BJ (cell line): ENCODE measurements at regions not wholly inside any gene's neighbourhood (a gene's known extent, or its start where the extent isn't known, plus 50 kb on each side); places are given as distances from the start of the nearest gene placed in this dataset.

Experiments used
- CTCF ChIA-PET: fragments of 350-600 bp; formaldehyde crosslinking; extraction: SDS; loops from one replicate; lab custom pipeline; 2021; ENCODE audit warnings: antibody characterized with exemption, inconsistent platforms; lab: Yijun Ruan, JAX
- POLR2A ChIA-PET: fragments of 300-600 bp; sonication (Branson Sonifier 250); formaldehyde crosslinking; extraction: SDS; loops from one replicate; lab custom pipeline; 2021; ENCODE audit warnings: antibody characterized with exemption; lab: Charles Lee
- DNase-seq: peaks from one replicate; pipeline ENCODE4 v3.0.0-alpha.2; 2011; ENCODE audit warnings: low read depth
- H3K27me3 ChIP-seq: 2 replicates; pipeline ENCODE4 v1.6.0; 2011; ENCODE audit warnings: low read length; ENCODE audit not compliant: control insufficient read depth, insufficient read depth
- H3K36me3 ChIP-seq: 2 replicates; pipeline ENCODE4 v1.5.1; 2011; ENCODE audit warnings: low read length; ENCODE audit not compliant: control insufficient read depth, insufficient read depth
- H3K4me3 ChIP-seq: 2 replicates; pipeline ENCODE4 v1.5.1; 2011; ENCODE audit warnings: low read depth, mild to moderate bottlenecking, control low read depth, low read length
- TF ChIP-seq, protein P1 (sequence below): IDR thresholded peaks from 2 replicates; pipeline ENCODE4 v1.5.1; 2011; ENCODE audit warnings: low read depth, mild to moderate bottlenecking, control low read depth, inconsistent platforms, low read length, moderate library complexity; ENCODE audit not compliant: insufficient read depth

DNA sequence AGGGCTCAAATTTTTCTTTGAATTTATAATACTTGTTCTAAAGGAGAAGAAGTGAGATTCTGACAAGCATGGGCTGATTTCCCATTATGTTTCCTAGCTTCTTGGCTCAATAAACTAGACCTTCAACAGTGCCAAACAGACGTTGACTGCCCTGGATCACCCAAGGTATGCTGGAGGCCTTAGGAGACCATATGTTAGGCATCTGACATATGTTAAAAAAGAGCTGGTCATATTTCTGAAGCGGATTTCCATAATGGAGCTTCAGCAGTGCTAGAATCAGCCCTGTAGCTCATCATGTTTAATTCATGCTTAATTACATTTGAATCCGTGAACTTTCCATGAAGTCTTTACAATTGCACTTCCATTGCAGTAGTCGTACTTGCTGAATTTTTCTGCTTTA is 653.3 kb downstream of the DIAPH3 start:
- POLR2A ChIA-PET: no interaction called here
- TF ChIP-seq, protein P1, sequence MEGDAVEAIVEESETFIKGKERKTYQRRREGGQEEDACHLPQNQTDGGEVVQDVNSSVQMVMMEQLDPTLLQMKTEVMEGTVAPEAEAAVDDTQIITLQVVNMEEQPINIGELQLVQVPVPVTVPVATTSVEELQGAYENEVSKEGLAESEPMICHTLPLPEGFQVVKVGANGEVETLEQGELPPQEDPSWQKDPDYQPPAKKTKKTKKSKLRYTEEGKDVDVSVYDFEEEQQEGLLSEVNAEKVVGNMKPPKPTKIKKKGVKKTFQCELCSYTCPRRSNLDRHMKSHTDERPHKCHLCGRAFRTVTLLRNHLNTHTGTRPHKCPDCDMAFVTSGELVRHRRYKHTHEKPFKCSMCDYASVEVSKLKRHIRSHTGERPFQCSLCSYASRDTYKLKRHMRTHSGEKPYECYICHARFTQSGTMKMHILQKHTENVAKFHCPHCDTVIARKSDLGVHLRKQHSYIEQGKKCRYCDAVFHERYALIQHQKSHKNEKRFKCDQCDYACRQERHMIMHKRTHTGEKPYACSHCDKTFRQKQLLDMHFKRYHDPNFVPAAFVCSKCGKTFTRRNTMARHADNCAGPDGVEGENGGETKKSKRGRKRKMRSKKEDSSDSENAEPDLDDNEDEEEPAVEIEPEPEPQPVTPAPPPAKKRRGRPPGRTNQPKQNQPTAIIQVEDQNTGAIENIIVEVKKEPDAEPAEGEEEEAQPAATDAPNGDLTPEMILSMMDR: no peak
- no peak overlapping the region for H3K4me3 ChIP-seq
- H3K36me3 ChIP-seq: no peaks in the 10 kb centered on the region
- peaks cover 3% of the 10 kb centered on the region; the same call in 1 of the 2 replicates for H3K27me3 ChIP-seq
- DNase-seq: no peak
- CTCF ChIA-PET: interaction anchor here (1.1 kb wide), 1 partner anchor 17 kb away, joined by 4 read pairs; no protein-coding TSS in a partner anchor

DNA sequence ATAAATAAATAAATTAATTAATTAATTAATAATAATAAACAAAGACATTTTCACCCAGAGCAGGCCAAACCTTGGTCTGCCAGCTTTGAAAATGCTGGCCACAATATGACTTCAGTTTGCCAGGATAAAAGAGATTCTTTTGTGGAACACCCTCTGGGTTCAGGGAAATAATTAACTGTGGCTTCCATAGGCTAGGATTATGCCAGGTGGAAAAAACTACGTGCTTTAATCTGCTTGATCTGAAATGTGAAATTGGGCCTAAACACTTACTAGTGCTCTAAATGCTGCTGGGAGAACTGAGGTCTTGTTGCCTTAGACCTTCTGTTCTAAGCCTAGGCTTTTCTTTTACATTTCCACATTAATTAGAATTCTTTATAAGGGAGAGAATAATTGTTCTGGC is 650.0 kb downstream of the DIAPH3 start:
- Histone ChIP-seq H3K27me3 (peaks cover 3% of the 10 kb centered on the region; the same call in 1 of the 2 replicates), H3K36me3 (no peaks in the 10 kb centered on the region), H3K4me3 (no peak overlapping the region)
- ChIA-PET POLR2A (no interaction called here), CTCF (interaction anchor here (0.6 kb wide), 1 partner anchor 165 kb away, joined by 3 read pairs; no protein-coding TSS in a partner anchor)
- TF ChIP-seq, protein P1: no peak
- DNase-seq: no peak

DNA sequence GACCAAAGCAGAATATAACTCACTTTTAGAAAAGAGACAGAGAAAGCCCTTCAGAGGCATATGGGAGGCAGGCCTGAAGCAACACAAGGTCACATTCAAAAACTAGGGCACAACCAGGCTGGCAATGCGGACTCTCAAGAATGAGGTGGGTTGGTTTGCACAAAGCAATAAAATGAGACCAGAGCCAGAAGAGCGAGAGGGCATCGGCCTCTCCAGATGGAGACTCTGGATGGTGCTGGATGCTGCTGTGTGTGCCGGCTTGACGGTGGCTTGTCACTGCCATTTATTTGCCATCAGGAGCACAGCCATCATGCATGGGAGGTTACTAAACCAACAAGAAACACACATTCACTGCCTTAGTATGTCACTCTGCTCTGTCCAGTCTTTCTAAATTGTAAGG is 649.4 kb downstream of the DIAPH3 start:
- no peak for DNase-seq
- ChIA-PET CTCF (no interaction called here), POLR2A (no interaction called here)
- TF ChIP-seq, protein P1: no peak
- H3K36me3 ChIP-seq: no peaks in the 10 kb centered on the region
- H3K27me3 ChIP-seq: peaks cover 3% of the 10 kb centered on the region; the same call in 1 of the 2 replicates
- H3K4me3 ChIP-seq: no peak overlapping the region

DNA sequence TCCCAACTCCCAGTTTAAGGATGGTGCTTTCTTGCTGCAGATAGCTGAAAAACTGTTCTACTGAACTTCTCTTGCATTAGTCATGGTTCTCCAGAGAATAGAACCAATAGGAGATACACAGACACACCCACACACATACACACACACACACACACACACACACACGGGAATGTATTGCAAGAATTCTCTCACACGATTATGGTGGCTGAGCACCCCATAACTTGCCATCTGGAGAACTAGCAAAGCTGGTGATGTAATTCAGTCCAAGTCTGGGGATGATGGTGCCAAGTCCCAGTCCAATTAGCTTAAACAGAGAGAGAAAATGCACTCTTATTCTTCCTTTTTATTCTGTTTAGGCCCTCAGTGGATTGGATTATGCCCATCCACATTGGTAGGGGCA is 643.9 kb downstream of the DIAPH3 start:
- no peak for DNase-seq
- CTCF ChIA-PET: no interaction called here

DNA sequence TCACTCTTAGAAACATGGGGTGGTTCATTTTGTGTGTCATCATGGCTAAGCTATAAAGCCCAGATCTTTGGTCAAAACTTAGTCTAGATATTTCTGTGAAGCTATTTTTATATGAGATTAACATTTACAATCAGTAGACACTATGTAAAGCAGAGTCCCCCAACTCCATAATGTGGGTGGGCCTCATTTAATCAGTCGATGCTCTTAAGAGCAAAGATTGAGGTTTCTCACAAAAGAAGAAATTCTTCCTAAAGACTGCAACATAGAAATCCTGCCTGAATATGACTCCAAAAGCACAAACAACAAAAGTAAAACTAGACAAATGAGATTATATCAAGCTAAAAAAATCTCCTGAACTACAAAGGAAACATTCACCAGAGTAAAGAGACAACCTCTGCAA is 642.2 kb downstream of the DIAPH3 start:
- Histone ChIP-seq H3K27me3 (no peaks in the 10 kb centered on the region), H3K4me3 (no peak overlapping the region), H3K36me3 (no peaks in the 10 kb centered on the region)
- TF ChIP-seq, protein P1: no peak
- DNase-seq: no peak
- ChIA-PET POLR2A (no interaction called here), CTCF (interaction anchor here (1.0 kb wide), 1 partner anchor 10 kb away, joined by 3 read pairs; no protein-coding TSS in a partner anchor)

More for the DNA sequence above, 643.9 kb downstream of the DIAPH3 start:
- no peak overlapping the region for H3K4me3 ChIP-seq
- POLR2A ChIA-PET: no interaction called here
- TF ChIP-seq, protein P1: no peak
- no peaks in the 10 kb centered on the region for H3K36me3 ChIP-seq
- H3K27me3 ChIP-seq: no peaks in the 10 kb centered on the region
